Astrocyte of the cerebellum (primary cell): ENCODE measurements at regions not wholly inside any gene's neighbourhood (a gene's known extent, or its start where the extent isn't known, plus 50 kb on each side); places are given as distances from the start of the nearest gene placed in this dataset.
"Not testable (repeated sequence)": the region's sequence is repeated elsewhere in the genome, so short reads cannot be mapped to it uniquely, and the experiment has no call there.

ENCODE experiments used
- DNase-seq: peaks from one replicate; pipeline ENCODE4 v3.0.0-alpha.2; 2011; ENCODE audit warnings: low read depth
- H3K4me3 ChIP-seq: 2 replicates; pipeline ENCODE4 v1.5.1; 2011; ENCODE audit warnings: mild to moderate bottlenecking, low read depth, low read length, moderate library complexity
- in situ Hi-C: cut with HindIII; loops from 2 replicates; pipeline ENCODE4 v1.10.0; 2017; ENCODE audit warnings: low sequenced_read_pairs

- DNase-seq, H3K4me3 ChIP-seq, in situ Hi-C loops: not testable (repeated sequence)
Measured at GRCh38 chr9:41367301-41367700, 178.2 kb upstream of the ZNG1F start.

- DNase-seq, H3K4me3 ChIP-seq, in situ Hi-C loops: not testable (repeated sequence)
Measured at GRCh38 chr9:41361790-41362189, 172.7 kb upstream of the ZNG1F start.

GRCh38 chr9:41359116-41359515, 170.0 kb upstream of the ZNG1F start:
- DNase-seq, in situ Hi-C loops: not testable (repeated sequence)

GRCh38 chr9:41358682-41359081, 169.6 kb upstream of the ZNG1F start:
- in situ Hi-C loops, DNase-seq: not testable (repeated sequence)
- H3K4me3 ChIP-seq, result peak overlapping the region; percentile 57

More at GRCh38 chr9:41359116-41359515, 170.0 kb upstream of the ZNG1F start:
- peak overlapping the region; percentile 57 for H3K4me3 ChIP-seq

- in situ Hi-C loops, DNase-seq, H3K4me3 ChIP-seq: not testable (repeated sequence)
Measured at GRCh38 chr9:41357918-41358404, 168.8 kb upstream of the ZNG1F start.

GRCh38 chr9:41357350-41357748, 168.2 kb upstream of the ZNG1F start:
- H3K4me3 ChIP-seq, DNase-seq, in situ Hi-C loops: not testable (repeated sequence)

GRCh38 chr9:41356588-41357349, 167.7 kb upstream of the ZNG1F start:
- H3K4me3 ChIP-seq, DNase-seq, in situ Hi-C loops: not testable (repeated sequence)

GRCh38 chr9:41355712-41356450, 166.8 kb upstream of the ZNG1F start:
- DNase-seq, in situ Hi-C loops, H3K4me3 ChIP-seq: not testable (repeated sequence)

GRCh38 chr9:41354978-41355377, 165.9 kb upstream of the ZNG1F start:
- H3K4me3 ChIP-seq, DNase-seq, in situ Hi-C loops: not testable (repeated sequence)

GRCh38 chr9:41354060-41354934, 165.2 kb upstream of the ZNG1F start:
- in situ Hi-C loops, H3K4me3 ChIP-seq, DNase-seq: not testable (repeated sequence)

- H3K4me3 ChIP-seq, DNase-seq, in situ Hi-C loops: not testable (repeated sequence)
Measured at GRCh38 chr9:41353026-41353425, 163.9 kb upstream of the ZNG1F start.

GRCh38 chr9:41352390-41352789, 163.3 kb upstream of the ZNG1F start:
- in situ Hi-C loops, DNase-seq, H3K4me3 ChIP-seq: not testable (repeated sequence)

- H3K4me3 ChIP-seq, DNase-seq, in situ Hi-C loops: not testable (repeated sequence)
Measured at GRCh38 chr9:41347893-41348292, 158.8 kb upstream of the ZNG1F start.

- DNase-seq, in situ Hi-C loops, H3K4me3 ChIP-seq: not testable (repeated sequence)
Measured at GRCh38 chr9:41332562-41332961, 143.4 kb upstream of the ZNG1F start.

GRCh38 chr9:41321277-41321676, 132.2 kb upstream of the ZNG1F start:
- in situ Hi-C loops, H3K4me3 ChIP-seq, DNase-seq: not testable (repeated sequence)

GRCh38 chr9:41308953-41309352, 119.8 kb upstream of the ZNG1F start:
- DNase-seq, in situ Hi-C loops: not testable (repeated sequence)

GRCh38 chr9:41285744-41286143, 96.6 kb upstream of the ZNG1F start:
- in situ Hi-C loops, H3K4me3 ChIP-seq, DNase-seq: not testable (repeated sequence)

More at GRCh38 chr9:41308953-41309352, 119.8 kb upstream of the ZNG1F start:
- not testable (repeated sequence) for H3K4me3 ChIP-seq
